HepG2 (cell line): ENCODE measurements at regions not wholly inside any gene's neighbourhood (a gene's known extent, or its start where the extent isn't known, plus 50 kb on each side); places are given as distances from the start of the nearest gene placed in this dataset.

Source experiments
- BCL6 ChIP-seq: IDR thresholded peaks from 2 replicates; pipeline ENCODE4 v1.6.1; 2016; ENCODE audit warnings: missing genetic modification reagents, missing compliant biosample characterization
- CHCHD3 ChIP-seq: sonication (generic); formaldehyde crosslinking; IDR thresholded peaks from 2 replicates; pipeline ENCODE4 v1.8.0; 2022; ENCODE audit warnings: mild to moderate bottlenecking, missing genetic modification reagents, moderate library complexity
- FOXP1 ChIP-seq, 2 experiments: fragments of 450-650 bp in 1 of 2; IDR thresholded peaks; 2 replicates each; pipeline ENCODE4 v1.6.1; 2017 to 2018; ENCODE audit warnings: antibody characterized with exemption in 1 of 2
- MNT ChIP-seq: fragments of 450-650 bp; IDR thresholded peaks from 2 replicates; pipeline ENCODE4 v1.6.1; 2016
- NAIF1 ChIP-seq: sonication (generic); formaldehyde crosslinking; IDR thresholded peaks from 2 replicates; pipeline ENCODE4 v1.5.0; 2020; ENCODE audit warnings: mild to moderate bottlenecking, missing genetic modification reagents, borderline replicate concordance
- REPIN1 ChIP-seq: sonication (generic); formaldehyde crosslinking; IDR thresholded peaks from 2 replicates; pipeline ENCODE4 v1.8.0; 2022; ENCODE audit warnings: missing genetic modification reagents, low read depth, mild to moderate bottlenecking, borderline replicate concordance
- SPEN ChIP-seq: sonication (generic); formaldehyde crosslinking; IDR thresholded peaks from 2 replicates; pipeline ENCODE4 v1.5.1; 2020; ENCODE audit warnings: low read depth, mild to moderate bottlenecking, missing genetic modification reagents
- SRSF1 ChIP-seq: fragments of 200-400 bp; formaldehyde crosslinking; optimal IDR thresholded peaks from 2 replicates; pipeline ENCODE3; 2017; ENCODE audit warnings: mild to moderate bottlenecking, low read depth, low read length, moderate library complexity
- ZFY ChIP-seq: sonication (generic); formaldehyde crosslinking; IDR thresholded peaks from 2 replicates; pipeline ENCODE4 v1.4.0; 2020; ENCODE audit warnings: missing genetic modification reagents
- ZNF264 ChIP-seq: sonication (generic); formaldehyde crosslinking; IDR thresholded peaks from 2 replicates; pipeline ENCODE4 v1.4.0; 2020; ENCODE audit warnings: missing genetic modification reagents
- ZNF558 ChIP-seq: sonication (generic); formaldehyde crosslinking; IDR thresholded peaks from 2 replicates; pipeline ENCODE4 v1.9.0; 2022; ENCODE audit warnings: mild to moderate bottlenecking, missing genetic modification reagents, borderline replicate concordance
- ZNF674 ChIP-seq: sonication (generic); formaldehyde crosslinking; IDR thresholded peaks from 2 replicates; pipeline ENCODE4 v1.5.0; 2020; ENCODE audit warnings: low read depth, mild to moderate bottlenecking, missing genetic modification reagents
- ZNF768 ChIP-seq: sonication (generic); formaldehyde crosslinking; IDR thresholded peaks from 2 replicates; pipeline ENCODE4 v1.4.0; 2020; ENCODE audit warnings: missing genetic modification reagents
- TF ChIP-seq, protein P1 (sequence below): sonication (generic); formaldehyde crosslinking; IDR thresholded peaks from 2 replicates; pipeline ENCODE4 v1.5.1; 2020; ENCODE audit warnings: missing genetic modification reagents, mild to moderate bottlenecking, borderline replicate concordance
- TF ChIP-seq, protein P2 (sequence below): conservative IDR thresholded peaks from 2 replicates; pipeline ENCODE4 v1.6.1; 2018; ENCODE audit warnings: missing genetic modification reagents
- TF ChIP-seq, protein P3 (sequence below): sonication (generic); formaldehyde crosslinking; IDR thresholded peaks from 2 replicates; pipeline ENCODE4 v1.4.0; 2020; ENCODE audit warnings: low read depth, missing genetic modification reagents
- TF ChIP-seq, protein P4 (sequence below): sonication (generic); formaldehyde crosslinking; IDR thresholded peaks from 2 replicates; pipeline ENCODE4 v1.4.0; 2020; ENCODE audit warnings: missing genetic modification reagents
- TF ChIP-seq, protein P5 (sequence below): sonication (generic); formaldehyde crosslinking; IDR thresholded peaks from 2 replicates; pipeline ENCODE4 v1.8.0; 2022; ENCODE audit warnings: mild to moderate bottlenecking, missing genetic modification reagents, borderline replicate concordance

DNA sequence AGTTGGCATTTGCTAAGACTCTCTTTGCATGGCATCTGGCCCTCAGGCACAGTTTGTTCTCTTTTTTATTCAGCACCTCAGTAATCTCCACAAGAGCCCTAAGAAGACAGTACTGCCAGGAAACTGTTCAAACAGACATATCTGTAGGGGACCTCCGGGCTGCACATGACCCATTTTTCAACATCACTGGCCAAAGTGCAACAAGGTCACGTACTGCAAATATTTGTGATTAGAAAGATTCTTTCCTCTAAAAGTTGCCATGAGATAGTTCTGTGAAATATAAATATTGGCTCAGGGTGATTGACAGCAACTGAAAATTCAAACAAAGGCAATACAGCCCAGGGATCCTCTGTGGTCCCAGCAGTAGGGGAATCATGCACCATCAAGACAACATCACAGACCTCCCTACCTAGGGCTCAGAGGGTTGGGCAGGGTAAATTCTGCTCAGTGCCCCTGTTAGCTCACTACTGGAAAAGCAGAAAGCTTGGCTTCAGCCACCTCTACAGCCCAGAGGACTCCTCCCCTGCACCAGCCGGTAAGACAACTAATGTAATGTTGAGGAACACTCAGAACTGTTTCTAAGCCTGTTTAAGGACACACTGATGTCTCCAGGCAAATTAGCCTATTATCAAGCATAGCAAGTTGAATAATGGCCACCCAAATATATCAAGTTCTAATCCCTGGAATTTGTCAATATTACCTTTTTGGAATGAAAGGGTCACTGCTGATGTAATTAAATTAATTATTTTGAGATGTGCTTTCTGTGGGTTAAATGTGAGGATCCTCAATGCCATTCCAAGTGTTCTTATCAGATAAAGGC, 117.4 kb upstream of the LPP start (continued):
- TF ChIP-seq, protein P1, sequence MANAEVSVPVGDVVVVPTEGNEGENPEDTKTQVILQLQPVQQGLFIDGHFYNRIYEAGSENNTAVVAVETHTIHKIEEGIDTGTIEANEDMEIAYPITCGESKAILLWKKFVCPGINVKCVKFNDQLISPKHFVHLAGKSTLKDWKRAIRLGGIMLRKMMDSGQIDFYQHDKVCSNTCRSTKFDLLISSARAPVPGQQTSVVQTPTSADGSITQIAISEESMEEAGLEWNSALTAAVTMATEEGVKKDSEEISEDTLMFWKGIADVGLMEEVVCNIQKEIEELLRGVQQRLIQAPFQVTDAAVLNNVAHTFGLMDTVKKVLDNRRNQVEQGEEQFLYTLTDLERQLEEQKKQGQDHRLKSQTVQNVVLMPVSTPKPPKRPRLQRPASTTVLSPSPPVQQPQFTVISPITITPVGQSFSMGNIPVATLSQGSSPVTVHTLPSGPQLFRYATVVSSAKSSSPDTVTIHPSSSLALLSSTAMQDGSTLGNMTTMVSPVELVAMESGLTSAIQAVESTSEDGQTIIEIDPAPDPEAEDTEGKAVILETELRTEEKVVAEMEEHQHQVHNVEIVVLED (CRISPR knock-in tag): peak; percentile 39; the same call in 1 of the 2 replicates
- TF ChIP-seq ZNF558 (CRISPR knock-in tag) (0 out of 2 replicates have a peak, but pooled peaks have one; percentile 63), ZFY (CRISPR knock-in tag) (no peak), MNT (peak; percentile 58), CHCHD3 (CRISPR knock-in tag) (no peak), ZNF264 (CRISPR knock-in tag) (peak; percentile 83), FOXP1 (IDR thresholded peaks at IDR 0.05) (peak; percentile 64; the same call in 1 of the 2 replicates), FOXP1 (CRISPR knock-in tag; IDR thresholded peaks at IDR 0.05) (peak; percentile 98), ZNF768 (CRISPR knock-in tag) (no peak), BCL6 (CRISPR knock-in tag) (peak; percentile 100), NAIF1 (no peak; the same call in 1 of the 2 replicates), REPIN1 (CRISPR knock-in tag) (peak; percentile 95), SPEN (CRISPR knock-in tag) (peak; percentile 80; the same call in 1 of the 2 replicates), ZNF674 (CRISPR knock-in tag) (0 out of 2 replicates have a peak, but pooled peaks have one; percentile 71), SRSF1 (no peak)
- TF ChIP-seq, protein P2, sequence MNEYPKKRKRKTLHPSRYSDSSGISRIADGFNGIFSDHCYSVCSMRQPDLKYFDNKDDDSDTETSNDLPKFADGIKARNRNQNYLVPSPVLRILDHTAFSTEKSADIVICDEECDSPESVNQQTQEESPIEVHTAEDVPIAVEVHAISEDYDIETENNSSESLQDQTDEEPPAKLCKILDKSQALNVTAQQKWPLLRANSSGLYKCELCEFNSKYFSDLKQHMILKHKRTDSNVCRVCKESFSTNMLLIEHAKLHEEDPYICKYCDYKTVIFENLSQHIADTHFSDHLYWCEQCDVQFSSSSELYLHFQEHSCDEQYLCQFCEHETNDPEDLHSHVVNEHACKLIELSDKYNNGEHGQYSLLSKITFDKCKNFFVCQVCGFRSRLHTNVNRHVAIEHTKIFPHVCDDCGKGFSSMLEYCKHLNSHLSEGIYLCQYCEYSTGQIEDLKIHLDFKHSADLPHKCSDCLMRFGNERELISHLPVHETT: 0 out of 2 replicates have a peak, but pooled peaks have one; percentile 30
- TF ChIP-seq, protein P3, sequence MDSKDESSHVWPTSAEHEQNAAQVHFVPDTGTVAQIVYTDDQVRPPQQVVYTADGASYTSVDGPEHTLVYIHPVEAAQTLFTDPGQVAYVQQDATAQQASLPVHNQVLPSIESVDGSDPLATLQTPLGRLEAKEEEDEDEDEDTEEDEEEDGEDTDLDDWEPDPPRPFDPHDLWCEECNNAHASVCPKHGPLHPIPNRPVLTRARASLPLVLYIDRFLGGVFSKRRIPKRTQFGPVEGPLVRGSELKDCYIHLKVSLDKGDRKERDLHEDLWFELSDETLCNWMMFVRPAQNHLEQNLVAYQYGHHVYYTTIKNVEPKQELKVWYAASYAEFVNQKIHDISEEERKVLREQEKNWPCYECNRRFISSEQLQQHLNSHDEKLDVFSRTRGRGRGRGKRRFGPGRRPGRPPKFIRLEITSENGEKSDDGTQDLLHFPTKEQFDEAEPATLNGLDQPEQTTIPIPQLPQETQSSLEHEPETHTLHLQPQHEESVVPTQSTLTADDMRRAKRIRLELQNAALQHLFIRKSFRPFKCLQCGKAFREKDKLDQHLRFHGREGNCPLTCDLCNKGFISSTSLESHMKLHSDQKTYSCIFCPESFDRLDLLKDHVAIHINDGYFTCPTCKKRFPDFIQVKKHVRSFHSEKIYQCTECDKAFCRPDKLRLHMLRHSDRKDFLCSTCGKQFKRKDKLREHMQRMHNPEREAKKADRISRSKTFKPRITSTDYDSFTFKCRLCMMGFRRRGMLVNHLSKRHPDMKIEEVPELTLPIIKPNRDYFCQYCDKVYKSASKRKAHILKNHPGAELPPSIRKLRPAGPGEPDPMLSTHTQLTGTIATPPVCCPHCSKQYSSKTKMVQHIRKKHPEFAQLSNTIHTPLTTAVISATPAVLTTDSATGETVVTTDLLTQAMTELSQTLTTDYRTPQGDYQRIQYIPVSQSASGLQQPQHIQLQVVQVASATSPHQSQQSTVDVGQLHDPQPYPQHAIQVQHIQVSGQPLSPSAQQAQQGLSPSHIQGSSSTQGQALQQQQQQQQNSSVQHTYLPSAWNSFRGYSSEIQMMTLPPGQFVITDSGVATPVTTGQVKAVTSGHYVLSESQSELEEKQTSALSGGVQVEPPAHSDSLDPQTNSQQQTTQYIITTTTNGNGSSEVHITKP (CRISPR knock-in tag): peak; percentile 96
- TF ChIP-seq, protein P4, sequence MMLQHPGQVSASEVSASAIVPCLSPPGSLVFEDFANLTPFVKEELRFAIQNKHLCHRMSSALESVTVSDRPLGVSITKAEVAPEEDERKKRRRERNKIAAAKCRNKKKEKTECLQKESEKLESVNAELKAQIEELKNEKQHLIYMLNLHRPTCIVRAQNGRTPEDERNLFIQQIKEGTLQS: peak; percentile 81
- TF ChIP-seq, protein P5, sequence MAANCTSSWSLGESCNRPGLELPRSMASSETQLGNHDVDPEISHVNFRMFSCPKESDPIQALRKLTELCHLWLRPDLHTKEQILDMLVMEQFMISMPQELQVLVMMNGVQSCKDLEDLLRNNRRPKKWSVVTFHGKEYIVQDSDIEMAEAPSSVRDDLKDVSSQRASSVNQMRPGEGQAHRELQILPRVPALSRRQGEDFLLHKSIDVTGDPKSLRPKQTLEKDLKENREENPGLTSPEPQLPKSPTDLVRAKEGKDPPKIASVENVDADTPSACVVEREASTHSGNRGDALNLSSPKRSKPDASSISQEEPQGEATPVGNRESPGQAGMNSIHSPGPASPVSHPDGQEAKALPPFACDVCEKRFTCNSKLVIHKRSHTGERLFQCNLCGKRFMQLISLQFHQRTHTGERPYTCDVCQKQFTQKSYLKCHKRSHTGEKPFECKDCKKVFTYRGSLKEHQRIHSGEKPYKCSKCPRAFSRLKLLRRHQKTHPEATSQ (CRISPR knock-in tag): peak; percentile 83; the same call in 1 of the 2 replicates
